Endothelial cell of umbilical vein (primary cell): ENCODE measurements at regions not wholly inside any gene's neighbourhood (a gene's known extent, or its start where the extent isn't known, plus 50 kb on each side); places are given as distances from the start of the nearest gene placed in this dataset.

ENCODE experiments used
- BruUV-seq: library from RNA; stranded (reverse); fragments of 400-500 nt; replicated peaks from 2 replicates; lab custom pipeline; 2021; lab: Mats Ljungman, UMichigan
- CTCF ChIA-PET: fragments of 300-600, 350-600 bp; sonication (Branson Sonifier 250); formaldehyde crosslinking; loops from one replicate; lab custom pipeline; 2021; ENCODE audit warnings: antibody characterized with exemption, inconsistent platforms; lab: Charles Lee
- POLR2A ChIA-PET: fragments of 300-600, 350-600 bp; sonication (Branson Sonifier 250); formaldehyde crosslinking; loops from one replicate; lab custom pipeline; 2021; ENCODE audit warnings: antibody characterized with exemption, inconsistent platforms; lab: Charles Lee
- DNase-seq: peaks from one replicate; pipeline ENCODE4 v3.0.0-alpha.2; 2011; ENCODE audit warnings: low read depth, low spot score
- FAIRE-seq: peaks from 2 replicates; lab custom pipeline; 2011; peaks lifted over from hg19 to GRCh38; lab: Jason Lieb, UNC
- H2AFZ ChIP-seq: 2 replicates; pipeline ENCODE4 v1.6.0; 2012; ENCODE audit warnings: low read depth, low read length, control low read depth, inconsistent platforms
- H3K27ac ChIP-seq: 2 replicates; pipeline ENCODE4 v1.5.1; 2011; ENCODE audit warnings: low read depth, mild to moderate bottlenecking, control low read depth, low read length, moderate library complexity; ENCODE audit not compliant: insufficient read depth
- H3K27me3 ChIP-seq, 2 experiments: 2 replicates each; pipeline versions ENCODE4 v1.6.0 to v1.6.1; 2011; ENCODE audit warnings: low read length in 2 of 2, mixed read lengths in 1 of 2; ENCODE audit not compliant: control insufficient read depth in 2 of 2, insufficient read depth in 2 of 2
- H3K36me3 ChIP-seq, 2 experiments: 2 replicates in 1 of 2; 3 replicates in 1 of 2; pipeline ENCODE4 v1.5.1; 2011; ENCODE audit warnings: low read length in 2 of 2, mild to moderate bottlenecking in 1 of 2, moderate library complexity in 1 of 2; ENCODE audit not compliant: control insufficient read depth in 2 of 2, insufficient read depth in 2 of 2; ENCODE audit errors: extremely low read depth in 1 of 2
- H3K4me1 ChIP-seq: 3 replicates; pipeline ENCODE4 v1.5.1; 2011; ENCODE audit warnings: mild to moderate bottlenecking, low read length; ENCODE audit not compliant: control insufficient read depth, insufficient read depth; ENCODE audit errors: extremely low read depth
- H3K4me2 ChIP-seq: 2 replicates; pipeline ENCODE4 v1.6.1; 2011; ENCODE audit warnings: low read length, control low read depth, mixed read lengths; ENCODE audit not compliant: insufficient read depth
- H3K4me3 ChIP-seq, 3 experiments: fragments of 200-600 bp in 1 of 3; sonication (generic), shearing (Covaris generic) in 1 of 3; replicated peaks in 1 of 3; 2 replicates each; pipeline ENCODE4 v1.5.1; 2011 to 2016; ENCODE audit warnings: control low read depth in 3 of 3, low read length in 3 of 3, mild to moderate bottlenecking in 2 of 3, inconsistent platforms in 1 of 3, low read depth in 1 of 3, moderate library complexity in 1 of 3; ENCODE audit not compliant: insufficient read depth in 1 of 3
- H3K79me2 ChIP-seq: 2 replicates; pipeline ENCODE4 v1.6.0; 2012; ENCODE audit warnings: low read length, inconsistent platforms; ENCODE audit not compliant: control insufficient read depth, insufficient read depth
- H3K9ac ChIP-seq: replicated peaks from 2 replicates; pipeline ENCODE3; 2011; ENCODE audit warnings: low read length, control low read depth; ENCODE audit not compliant: insufficient read depth; ENCODE audit errors: extremely low read depth
- H3K9me1 ChIP-seq: replicated peaks from 3 replicates; pipeline ENCODE4 v1.6.0; 2011; ENCODE audit warnings: mild to moderate bottlenecking, low read length; ENCODE audit not compliant: control insufficient read depth, insufficient read depth; ENCODE audit errors: extremely low read depth
- H3K9me3 ChIP-seq: replicated peaks from 2 replicates; pipeline ENCODE4 v1.5.1; 2012; ENCODE audit warnings: low read length, inconsistent platforms; ENCODE audit not compliant: control insufficient read depth, insufficient read depth
- H4K20me1 ChIP-seq: replicated peaks from 2 replicates; pipeline ENCODE3; 2011; ENCODE audit warnings: mild to moderate bottlenecking, low read length; ENCODE audit not compliant: control insufficient read depth, insufficient read depth; ENCODE audit errors: extremely low read depth
- EZH2 ChIP-seq: IDR thresholded peaks from 2 replicates; pipeline ENCODE4 v1.6.1; 2012; ENCODE audit warnings: borderline replicate concordance, low read depth, mild to moderate bottlenecking, moderate library complexity, low read length, inconsistent platforms; ENCODE audit not compliant: severe bottlenecking
- FOS ChIP-seq: IDR thresholded peaks from 2 replicates; pipeline ENCODE4 v1.6.1; 2011; ENCODE audit warnings: mild to moderate bottlenecking, low read length, moderate library complexity, borderline replicate concordance; ENCODE audit not compliant: insufficient read depth
- GATA2 ChIP-seq: IDR thresholded peaks from 2 replicates; pipeline ENCODE4 v1.7.0; 2011; ENCODE audit warnings: low read depth, mild to moderate bottlenecking, moderate library complexity, mixed read lengths, low read length; ENCODE audit not compliant: insufficient read length, insufficient read depth
- JUN ChIP-seq: IDR thresholded peaks from 2 replicates; pipeline ENCODE4 v1.6.1; 2011; ENCODE audit warnings: borderline replicate concordance, low read depth; ENCODE audit not compliant: insufficient read length, insufficient read depth
- MYC ChIP-seq: IDR thresholded peaks from one replicate; pipeline ENCODE4 v1.6.1; 2011; ENCODE audit warnings: mild to moderate bottlenecking, low read depth, low read length
- POLR2AphosphoS5 ChIP-seq: IDR thresholded peaks from 2 replicates; pipeline ENCODE4 v1.6.1; 2012; ENCODE audit warnings: low read depth, mild to moderate bottlenecking, control low read depth, low read length, moderate library complexity; ENCODE audit not compliant: insufficient read depth
- dilution Hi-C: fragments of 300-500 bp; cut with MboI; formaldehyde crosslinking; loops from one replicate; pipeline ENCODE4 v1.15.0; 2019; ENCODE audit warnings: low sequenced_read_pairs; ENCODE audit not compliant: extremely low pct_ligation_motif_present
- intact Hi-C: fragments of 100-400 bp; cut with micrococcal nuclease; formaldehyde crosslinking; loops from one replicate; pipeline ENCODE4 v1.10.0; 2022
- TF ChIP-seq, protein P1 (sequence below): IDR thresholded peaks from 2 replicates; pipeline ENCODE4 v1.6.1; 2011; ENCODE audit not compliant: insufficient read depth, insufficient read length

DNA sequence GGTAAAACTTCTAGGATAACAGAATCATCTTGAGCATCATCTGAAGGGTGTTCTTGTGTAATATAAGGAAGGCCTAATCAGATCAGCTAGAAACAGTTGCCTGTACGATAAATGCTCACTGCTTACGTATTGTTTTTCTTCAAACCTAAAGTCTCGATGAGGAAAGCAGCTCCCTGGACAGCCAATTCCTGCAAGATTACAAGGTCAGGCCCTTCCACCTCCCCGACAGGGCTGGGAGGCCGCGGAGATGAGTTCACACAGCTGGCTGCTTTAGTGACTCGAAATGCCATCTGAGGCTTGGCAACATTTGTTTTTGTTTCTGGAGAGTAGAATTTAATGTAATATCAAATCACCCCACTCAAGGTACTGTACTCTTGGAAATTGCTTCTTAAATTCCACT lies 95.1 kb upstream of the PFKP start:
- H3K9me3 ChIP-seq = no peaks in the 10 kb centered on the region
- no peak for FAIRE-seq
- no peaks in the 10 kb centered on the region for H3K36me3 ChIP-seq
- no peaks in the 10 kb centered on the region for H3K4me1 ChIP-seq
- H3K9me1 ChIP-seq = no peaks in the 10 kb centered on the region
- DNase-seq = no peak
- TF ChIP-seq MYC (no peak), POLR2AphosphoS5 (no peak)
- H3K27me3 ChIP-seq = no peaks in the 10 kb centered on the region
- no peak overlapping the region for H3K4me2 ChIP-seq
- no peak overlapping the region for H2AFZ ChIP-seq
- no TSS peak for BruUV-seq
- no peaks in the 10 kb centered on the region for H3K79me2 ChIP-seq
- H4K20me1 ChIP-seq = no peaks in the 10 kb centered on the region
- intact Hi-C loops = no loop called here
- ChIA-PET POLR2A (no interaction called here), CTCF (interaction anchor here (0.9 to 4.1 kb wide), 3 partner anchors 13 to 44 kb away, joined by 3 to 17 read pairs (median 4); no protein-coding TSS in a partner anchor)
- no peak overlapping the region for H3K4me3 ChIP-seq
- dilution Hi-C loops = no loop called here
- H3K9ac ChIP-seq = no peak overlapping the region
- H3K27ac ChIP-seq = no peak overlapping the region

- H3K4me3 ChIP-seq = no peak overlapping the region
- no peak overlapping the region for H2AFZ ChIP-seq
- DNase-seq = no peak
- CTCF ChIA-PET = no interaction called here
- no peak for TF ChIP-seq JUN
- TF ChIP-seq POLR2AphosphoS5 = no peak
- TF ChIP-seq, protein P1, sequence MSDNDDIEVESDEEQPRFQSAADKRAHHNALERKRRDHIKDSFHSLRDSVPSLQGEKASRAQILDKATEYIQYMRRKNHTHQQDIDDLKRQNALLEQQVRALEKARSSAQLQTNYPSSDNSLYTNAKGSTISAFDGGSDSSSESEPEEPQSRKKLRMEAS = no peak
- TF ChIP-seq FOS = no peak
- TF ChIP-seq GATA2 = no peak
- TF ChIP-seq EZH2 = no peak
- dilution Hi-C loops (no loop called here), intact Hi-C loops (no loop called here)
- H3K9me1 ChIP-seq = no peaks in the 10 kb centered on the region
- H4K20me1 ChIP-seq = no peaks in the 10 kb centered on the region
- H3K9me3 ChIP-seq = no peaks in the 10 kb centered on the region
- BruUV-seq = no TSS peak
- no peak overlapping the region for H3K27ac ChIP-seq
- no peak overlapping the region for H3K4me2 ChIP-seq
- POLR2A ChIA-PET = no interaction called here
- no peaks in the 10 kb centered on the region for H3K79me2 ChIP-seq
- H3K27me3 ChIP-seq = no peaks in the 10 kb centered on the region
- no peak for FAIRE-seq
- no peaks in the 10 kb centered on the region for H3K36me3 ChIP-seq
- no peak overlapping the region for H3K9ac ChIP-seq
- no peaks in the 10 kb centered on the region for H3K4me1 ChIP-seq
Observed at GRCh38 chr10:2970190-2970823, 97.0 kb upstream of the PFKP start.
